OCI-LY3 (cell line): ENCODE measurements at regions not wholly inside any gene's neighbourhood (a gene's known extent, or its start where the extent isn't known, plus 50 kb on each side); places are given as distances from the start of the nearest gene placed in this dataset.

Source experiments
- EZH2phosphoT487 ChIP-seq: fragments of 200-600 bp; shearing (Covaris generic); IDR thresholded peaks from 2 replicates; pipeline ENCODE4 v1.6.1; 2018; ENCODE audit warnings: antibody characterized with exemption, mixed run types, low read depth
- TF ChIP-seq, protein P1 (sequence below): fragments of 200-600, 300-600 bp; sonication (generic); IDR thresholded peaks from 2 replicates; pipeline ENCODE4 v1.5.1; 2014; ENCODE audit warnings: antibody characterized with exemption, low read length, low read depth

DNA sequence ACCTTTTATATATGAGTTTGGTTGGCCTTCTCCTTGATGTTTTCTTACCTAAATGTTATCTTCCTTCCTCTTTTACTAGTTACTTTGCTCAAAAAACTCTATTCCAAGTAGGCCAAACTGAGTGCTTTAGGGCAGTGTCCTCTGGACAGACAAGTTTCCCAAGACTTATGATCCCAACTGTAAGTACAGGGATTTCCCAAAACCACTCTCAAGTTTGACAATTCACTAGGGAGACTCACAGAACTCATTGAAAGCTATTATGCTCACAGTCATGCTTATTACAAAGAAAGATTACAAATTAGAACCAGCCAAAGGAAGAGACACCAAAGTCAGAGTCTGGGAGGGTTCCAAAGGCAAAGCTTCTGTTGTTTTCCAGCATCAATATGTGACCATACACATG is 534.2 kb upstream of the ALCAM start:
- TF ChIP-seq, protein P1, sequence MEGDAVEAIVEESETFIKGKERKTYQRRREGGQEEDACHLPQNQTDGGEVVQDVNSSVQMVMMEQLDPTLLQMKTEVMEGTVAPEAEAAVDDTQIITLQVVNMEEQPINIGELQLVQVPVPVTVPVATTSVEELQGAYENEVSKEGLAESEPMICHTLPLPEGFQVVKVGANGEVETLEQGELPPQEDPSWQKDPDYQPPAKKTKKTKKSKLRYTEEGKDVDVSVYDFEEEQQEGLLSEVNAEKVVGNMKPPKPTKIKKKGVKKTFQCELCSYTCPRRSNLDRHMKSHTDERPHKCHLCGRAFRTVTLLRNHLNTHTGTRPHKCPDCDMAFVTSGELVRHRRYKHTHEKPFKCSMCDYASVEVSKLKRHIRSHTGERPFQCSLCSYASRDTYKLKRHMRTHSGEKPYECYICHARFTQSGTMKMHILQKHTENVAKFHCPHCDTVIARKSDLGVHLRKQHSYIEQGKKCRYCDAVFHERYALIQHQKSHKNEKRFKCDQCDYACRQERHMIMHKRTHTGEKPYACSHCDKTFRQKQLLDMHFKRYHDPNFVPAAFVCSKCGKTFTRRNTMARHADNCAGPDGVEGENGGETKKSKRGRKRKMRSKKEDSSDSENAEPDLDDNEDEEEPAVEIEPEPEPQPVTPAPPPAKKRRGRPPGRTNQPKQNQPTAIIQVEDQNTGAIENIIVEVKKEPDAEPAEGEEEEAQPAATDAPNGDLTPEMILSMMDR, result no peak
- TF ChIP-seq EZH2phosphoT487, result no peak
